Nucleus accumbens (tissue), 56 donors: ENCODE measurements at regions not wholly inside any gene's neighbourhood (a gene's known extent, or its start where the extent isn't known, plus 50 kb on each side); places are given as distances from the start of the nearest gene placed in this dataset.

ENCODE experiments used
- DNase-seq, 56 donors: peaks; one replicate each; lab custom pipeline; 2025; lab: John Stamatoyannopoulos, UW

DNA sequence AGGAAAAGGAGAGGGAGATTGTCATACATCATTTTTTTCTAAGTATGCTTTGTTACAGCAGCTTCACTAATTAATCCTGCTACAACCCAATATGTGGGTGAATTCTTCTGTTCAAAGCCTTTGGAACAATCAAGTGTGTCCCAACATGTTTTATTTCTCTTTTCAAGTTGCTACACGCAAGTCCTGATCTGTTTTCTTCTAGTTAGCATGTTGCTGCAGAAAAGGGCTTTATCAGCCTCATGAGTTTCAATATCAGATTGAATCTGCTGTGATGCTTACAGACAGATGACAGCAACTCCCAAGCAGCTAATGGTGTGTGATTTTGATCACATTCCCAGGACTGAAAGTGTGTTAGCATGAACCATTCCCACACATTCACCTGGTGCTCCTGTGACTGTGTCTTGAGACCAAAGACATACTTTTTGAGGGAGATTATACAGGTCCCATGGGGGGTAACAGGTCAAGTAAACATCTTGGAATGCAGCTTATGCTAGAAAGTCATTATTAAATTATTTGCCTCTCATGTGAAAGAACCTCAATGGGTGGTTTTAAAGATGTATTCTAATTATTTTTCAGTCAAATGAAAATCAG, 96.9 kb upstream of the KCNJ16 start:
- no peak for DNase-seq

DNA sequence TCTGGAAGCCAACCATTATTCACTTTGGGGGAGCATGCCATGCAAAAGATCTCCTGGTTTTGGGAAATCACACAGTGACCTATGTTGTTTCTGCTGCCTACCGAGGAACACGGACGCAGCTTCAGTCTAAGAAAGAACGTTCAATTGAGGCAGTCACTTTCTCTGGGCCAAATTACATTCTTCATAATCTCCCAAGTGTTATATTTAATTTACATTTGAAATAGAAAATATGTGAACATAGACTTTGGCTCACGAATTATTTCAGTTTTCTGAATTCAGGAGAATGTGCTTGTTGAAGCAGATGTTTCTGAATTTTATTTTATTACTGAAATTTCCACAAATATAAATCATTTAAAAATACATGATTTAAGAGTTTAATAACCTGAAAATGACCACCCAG, 93.6 kb upstream of the KCNJ16 start:
- DNase-seq, result no peak

- no peak for DNase-seq
These were observed 79.5 kb upstream of the KCNJ16 start for GRCh38 chr17:69995476-69995875.

DNA sequence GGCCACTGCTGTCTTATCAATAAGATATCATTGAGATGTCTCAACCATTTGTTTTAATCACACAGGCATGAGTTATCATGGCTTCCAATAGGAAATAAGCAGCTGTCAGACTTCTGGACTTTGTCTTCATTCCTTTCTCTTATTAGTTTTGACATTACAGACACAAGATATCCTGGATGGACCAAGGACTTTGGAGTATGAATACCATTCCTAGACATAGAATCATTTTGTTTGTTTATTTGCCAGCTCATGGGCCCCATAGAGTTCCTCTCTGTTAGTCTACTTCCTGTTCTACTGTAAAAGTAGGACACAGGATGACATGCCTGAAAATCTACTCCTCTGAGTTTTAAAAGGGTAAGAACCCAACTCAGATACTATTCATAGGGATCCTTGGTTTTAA, 77.7 kb upstream of the KCNJ16 start:
- DNase-seq, result no peak

DNA sequence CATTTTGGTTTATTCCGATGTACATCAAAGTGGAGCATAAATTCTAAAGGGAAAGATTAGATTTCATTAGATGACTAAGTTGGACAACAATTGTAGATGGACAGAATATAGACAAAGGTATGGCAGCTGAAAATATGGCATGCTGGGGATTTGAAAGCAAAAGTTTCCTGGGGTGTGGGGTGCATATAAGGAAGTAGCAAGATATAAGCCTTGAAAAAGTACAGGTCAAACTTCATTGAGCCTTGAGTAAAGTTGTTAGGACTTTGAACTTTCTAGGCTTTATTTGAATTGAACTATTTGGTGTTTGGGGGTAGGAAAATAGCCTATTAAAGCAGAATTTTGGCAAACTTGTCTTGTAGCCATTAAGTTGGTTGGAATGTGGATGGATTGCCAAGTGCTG, 75.8 kb upstream of the KCNJ16 start:
- DNase-seq, result no peak

- no peak for DNase-seq
These were observed 68.9 kb upstream of the KCNJ16 start for GRCh38 chr17:70006159-70006558.

- no peak for DNase-seq
These were observed 63.3 kb upstream of the KCNJ16 start for GRCh38 chr17:70011750-70012149.

DNA sequence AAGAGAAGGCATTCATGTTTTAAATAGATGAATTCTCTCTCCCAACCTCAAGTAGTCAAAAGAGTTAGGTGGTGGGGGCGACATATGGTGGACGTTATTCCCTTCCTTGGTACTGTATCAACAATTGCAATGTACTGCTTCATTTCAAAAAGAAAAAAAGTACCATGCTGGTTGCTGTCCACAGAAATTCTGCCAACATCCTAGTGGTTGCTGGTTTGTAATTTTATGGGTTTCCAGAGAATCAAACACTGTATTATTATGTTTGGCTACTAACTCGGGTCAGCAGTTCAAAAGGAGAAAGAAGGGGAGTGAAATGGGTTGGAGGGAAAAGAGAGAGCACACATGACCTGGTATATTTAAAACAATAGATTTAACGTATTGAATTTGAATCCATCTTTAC, 61.1 kb upstream of the KCNJ16 start:
- DNase-seq, result no peak

DNA sequence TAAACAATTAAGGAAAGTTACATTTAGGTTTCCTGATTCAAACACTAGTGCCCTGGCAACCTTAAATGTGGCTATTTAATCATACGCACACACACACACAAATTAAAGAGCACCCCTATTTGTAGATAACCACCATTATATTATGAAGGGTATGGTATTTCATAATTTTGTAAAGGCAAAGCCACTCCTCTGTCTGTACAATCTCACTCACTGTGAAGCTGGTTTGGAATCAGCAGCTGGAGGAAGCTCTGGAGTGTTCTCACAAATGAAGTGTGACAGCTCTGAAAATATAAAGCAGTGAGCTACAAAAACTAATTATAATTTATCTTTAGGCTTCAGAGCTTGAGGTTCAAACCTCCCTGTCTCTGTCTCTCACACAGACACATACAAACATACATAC, 57.9 kb upstream of the KCNJ16 start:
- DNase-seq, result no peak

- no peak for DNase-seq
These were observed 57.1 kb upstream of the KCNJ16 start for GRCh38 chr17:70017941-70018340.

- DNase-seq, result peak in 7 of 56 donors; percentile 1 to 4 (median 3)
These were observed 53.3 kb upstream of the KCNJ16 start for GRCh38 chr17:70021726-70022125.

DNA sequence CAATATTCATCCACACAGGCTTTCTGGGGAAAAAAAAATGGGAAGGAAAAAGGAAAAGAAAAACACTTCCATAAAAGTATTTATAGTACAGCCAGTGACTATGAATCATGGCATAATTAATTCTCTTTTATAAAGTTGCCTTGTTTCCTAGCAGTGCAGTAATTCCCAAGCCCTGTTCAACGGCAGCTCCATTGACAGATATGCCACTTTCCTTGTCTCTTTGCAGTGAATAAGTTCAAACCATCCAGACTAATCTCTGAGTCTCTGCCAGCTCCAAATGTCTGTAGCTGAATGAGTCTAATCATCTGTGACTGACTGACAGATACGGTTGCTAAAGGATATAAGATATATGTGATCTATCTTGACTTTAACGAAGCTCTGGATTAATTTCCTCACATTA, 52.9 kb upstream of the KCNJ16 start:
- DNase-seq, result peak in 17 of 56 donors; percentile 0 to 49 (median 18)

DNA sequence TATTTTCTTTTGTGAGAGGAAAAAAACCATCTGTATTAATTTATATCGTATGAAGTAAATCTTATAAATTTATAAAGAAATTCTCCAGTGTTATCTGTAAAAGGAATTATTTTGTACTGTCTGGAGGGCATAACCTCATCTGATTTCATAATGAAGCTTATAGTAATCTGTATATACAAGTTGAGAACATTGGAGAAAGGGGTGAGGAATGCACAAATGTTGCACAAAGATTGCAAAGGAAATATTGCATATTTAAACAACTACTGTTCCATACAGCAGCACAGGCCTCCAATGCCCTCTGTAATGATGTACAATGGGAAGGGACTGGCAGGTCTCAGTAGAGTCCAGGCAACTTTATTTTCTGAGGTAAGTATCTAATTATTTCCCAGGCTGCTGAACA, 50.8 kb upstream of the KCNJ16 start:
- no peak for DNase-seq
